Mesothelial cell of epicardium (in vitro differentiated cells): ENCODE measurements at regions not wholly inside any gene's neighbourhood (a gene's known extent, or its start where the extent isn't known, plus 50 kb on each side); places are given as distances from the start of the nearest gene placed in this dataset.

ENCODE experiments used
- DNase-seq, 2 experiments: peaks; one replicate each; pipeline ENCODE4 v3.0.0; 2021; ENCODE audit warnings: low spot score in 2 of 2; ENCODE audit not compliant: unreplicated experiment in 2 of 2
- H3K27ac Mint-ChIP-seq: 2 replicates; pipeline ENCODE4 v1.8.0; 2021; ENCODE audit warnings: mixed read lengths
- H3K27me3 Mint-ChIP-seq: 2 replicates; pipeline ENCODE4 v1.8.0; 2021; ENCODE audit warnings: low read depth, mixed read lengths
- H3K36me3 Mint-ChIP-seq: 2 replicates; pipeline ENCODE4 v1.8.0; 2021; ENCODE audit warnings: mixed read lengths
- H3K4me1 Mint-ChIP-seq: 2 replicates; pipeline ENCODE4 v1.8.0; 2021; ENCODE audit warnings: mixed read lengths
- H3K4me3 Mint-ChIP-seq: 2 replicates; pipeline ENCODE4 v1.8.0; 2021; ENCODE audit warnings: mild to moderate bottlenecking, moderate library complexity, mixed read lengths
- H3K9me3 Mint-ChIP-seq: 2 replicates; pipeline ENCODE4 v1.8.0; 2021; ENCODE audit warnings: mixed read lengths
- TF ChIP-seq, protein P1 (sequence below): fragments of 200-600 bp; sonication (generic); IDR thresholded peaks from one replicate; pipeline ENCODE4 v1.5.0; 2021; ENCODE audit warnings: antibody characterized with exemption; ENCODE audit not compliant: unreplicated experiment

DNA sequence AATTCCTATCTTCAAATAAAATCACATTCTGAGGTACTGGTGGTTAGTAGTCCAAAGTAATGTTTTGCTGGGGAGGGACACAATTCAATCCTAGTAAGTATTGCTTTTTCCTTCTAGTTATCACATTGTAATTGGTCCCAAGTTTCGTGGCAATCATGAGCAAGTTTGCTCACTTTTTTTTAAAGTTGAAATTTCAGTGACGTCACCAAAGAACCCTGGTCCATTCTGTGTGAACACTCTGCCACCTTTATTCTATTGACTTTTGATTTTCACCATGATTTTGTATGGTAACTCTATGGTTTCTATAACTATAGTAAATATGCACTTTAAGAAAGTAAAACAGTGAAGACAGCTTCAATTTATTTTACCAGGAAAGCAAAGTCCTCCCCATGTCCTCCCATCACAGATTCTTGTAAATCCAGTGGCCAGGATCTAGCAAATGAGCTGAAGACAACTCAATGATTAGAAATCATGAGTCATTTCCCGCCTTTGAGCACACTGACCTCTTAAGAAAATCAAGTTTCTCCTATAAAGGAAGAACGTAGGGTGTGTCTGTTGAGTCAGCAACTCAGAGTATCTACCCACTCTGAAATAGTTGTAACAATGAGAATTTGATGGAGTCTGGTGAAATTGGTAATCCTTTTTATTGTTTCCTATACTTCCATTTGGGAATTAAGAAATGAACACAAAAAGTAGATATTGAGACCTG is 1306.6 kb upstream of the PABPC4L start:
- Mint-ChIP-seq H3K27me3 (no peaks in the 10 kb centered on the region), H3K27ac (no peak overlapping the region), H3K4me3 (no peak overlapping the region), H3K4me1 (no peaks in the 10 kb centered on the region), H3K36me3 (no peaks in the 10 kb centered on the region), H3K9me3 (peaks cover 10% of the 10 kb centered on the region)
- TF ChIP-seq, protein P1, sequence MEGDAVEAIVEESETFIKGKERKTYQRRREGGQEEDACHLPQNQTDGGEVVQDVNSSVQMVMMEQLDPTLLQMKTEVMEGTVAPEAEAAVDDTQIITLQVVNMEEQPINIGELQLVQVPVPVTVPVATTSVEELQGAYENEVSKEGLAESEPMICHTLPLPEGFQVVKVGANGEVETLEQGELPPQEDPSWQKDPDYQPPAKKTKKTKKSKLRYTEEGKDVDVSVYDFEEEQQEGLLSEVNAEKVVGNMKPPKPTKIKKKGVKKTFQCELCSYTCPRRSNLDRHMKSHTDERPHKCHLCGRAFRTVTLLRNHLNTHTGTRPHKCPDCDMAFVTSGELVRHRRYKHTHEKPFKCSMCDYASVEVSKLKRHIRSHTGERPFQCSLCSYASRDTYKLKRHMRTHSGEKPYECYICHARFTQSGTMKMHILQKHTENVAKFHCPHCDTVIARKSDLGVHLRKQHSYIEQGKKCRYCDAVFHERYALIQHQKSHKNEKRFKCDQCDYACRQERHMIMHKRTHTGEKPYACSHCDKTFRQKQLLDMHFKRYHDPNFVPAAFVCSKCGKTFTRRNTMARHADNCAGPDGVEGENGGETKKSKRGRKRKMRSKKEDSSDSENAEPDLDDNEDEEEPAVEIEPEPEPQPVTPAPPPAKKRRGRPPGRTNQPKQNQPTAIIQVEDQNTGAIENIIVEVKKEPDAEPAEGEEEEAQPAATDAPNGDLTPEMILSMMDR, result no peak
- no peak for DNase-seq

DNA sequence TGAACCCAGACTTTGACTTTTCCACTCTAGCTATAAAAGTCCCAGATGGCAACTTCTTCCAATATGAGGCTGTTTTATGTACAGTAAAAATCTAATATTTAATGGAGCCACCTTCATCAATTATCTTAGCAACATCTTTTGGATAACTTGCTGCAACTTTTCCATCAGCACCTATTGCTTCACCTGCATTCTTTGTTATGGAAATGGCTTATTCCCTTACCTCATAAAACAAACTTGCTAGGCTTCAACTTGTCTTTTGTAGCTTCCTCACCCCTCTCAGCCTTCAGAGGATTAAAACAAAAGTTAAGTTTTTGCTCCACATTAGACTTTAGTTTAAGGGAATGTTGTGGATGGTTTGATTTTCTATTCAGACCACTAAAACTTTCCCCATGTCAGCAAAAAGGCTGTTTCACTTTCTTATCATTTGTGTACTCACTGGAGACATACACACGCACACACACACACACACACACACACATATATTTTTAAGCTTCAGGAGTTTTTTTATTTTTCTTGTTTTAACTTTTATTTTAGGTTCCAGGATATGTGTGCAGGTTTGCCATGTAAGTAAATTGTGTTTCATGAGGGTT is 1296.1 kb upstream of the PABPC4L start:
- no peak overlapping the region for H3K27ac Mint-ChIP-seq
- no peak overlapping the region for H3K4me3 Mint-ChIP-seq
- H3K4me1 Mint-ChIP-seq, result no peaks in the 10 kb centered on the region
- TF ChIP-seq, protein P1, result no peak
- peaks cover 4% of the 10 kb centered on the region for H3K9me3 Mint-ChIP-seq
- no peaks in the 10 kb centered on the region for H3K27me3 Mint-ChIP-seq
- no peaks in the 10 kb centered on the region for H3K36me3 Mint-ChIP-seq
- DNase-seq, result no peak

DNA sequence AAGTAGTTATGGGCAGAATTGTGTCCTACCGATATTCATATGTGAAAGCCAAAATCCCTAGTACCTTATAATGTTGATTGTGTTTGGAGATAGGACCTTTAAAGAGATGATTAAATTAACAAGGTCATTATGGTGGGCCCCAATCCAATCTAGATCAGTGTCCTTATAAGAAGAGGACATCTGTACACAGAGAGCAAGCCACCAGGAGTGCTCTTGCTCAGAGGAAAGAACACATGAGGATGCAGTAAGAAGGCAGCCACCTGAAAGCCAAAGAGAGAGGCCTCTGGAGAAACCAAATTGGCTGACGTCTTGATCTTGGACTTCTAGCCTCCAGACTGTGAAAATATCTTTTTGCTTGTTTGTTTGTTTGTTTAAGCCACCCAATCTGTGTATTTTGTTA is 1290.8 kb upstream of the PABPC4L start:
- DNase-seq, result no peak
- Mint-ChIP-seq H3K27me3 (no peaks in the 10 kb centered on the region), H3K4me3 (no peak overlapping the region), H3K36me3 (no peaks in the 10 kb centered on the region), H3K27ac (no peak overlapping the region), H3K9me3 (no peaks in the 10 kb centered on the region), H3K4me1 (no peaks in the 10 kb centered on the region)
- TF ChIP-seq, protein P1, result no peak

DNA sequence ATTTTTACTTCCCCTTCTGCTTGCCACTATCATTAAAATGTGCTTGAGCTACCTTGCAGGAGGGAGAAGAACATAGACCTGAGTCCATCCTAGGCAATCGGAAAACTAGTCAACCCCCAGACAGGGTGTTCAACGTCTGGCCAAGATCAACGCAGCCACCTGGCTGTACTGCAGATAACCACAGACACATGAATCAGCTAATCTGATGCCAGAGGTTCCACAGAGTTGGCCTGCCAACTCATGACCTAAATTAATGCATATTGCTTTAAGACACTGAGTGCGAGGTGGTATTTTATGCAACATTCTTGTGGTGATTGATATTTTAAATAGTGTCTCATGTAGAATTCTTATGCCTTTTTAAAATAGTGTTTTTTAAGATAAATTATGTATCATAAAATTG is 1283.8 kb upstream of the PABPC4L start:
- H3K27ac Mint-ChIP-seq, result no peak overlapping the region
- DNase-seq, result no peak
- H3K4me3 Mint-ChIP-seq, result no peak overlapping the region

DNA sequence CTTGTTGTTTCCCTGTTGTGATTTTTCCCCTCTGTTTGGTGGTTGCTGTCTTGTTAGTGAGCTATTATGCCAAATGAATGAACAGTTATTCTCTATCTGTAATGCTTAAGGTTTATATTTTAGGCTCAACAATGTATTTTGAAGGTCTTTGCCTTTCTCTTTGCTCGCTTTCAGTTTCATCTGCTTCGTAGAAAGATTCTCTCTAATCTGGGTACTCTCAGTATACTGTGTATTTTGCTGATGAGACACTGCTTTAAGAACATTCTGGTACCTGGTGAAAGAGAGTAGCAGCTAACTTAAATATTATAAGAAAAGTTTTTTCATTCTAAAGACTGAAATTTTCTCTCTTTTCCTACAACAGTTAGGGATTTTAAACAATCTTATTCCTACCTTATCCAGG is 1274.7 kb upstream of the PABPC4L start:
- H3K27me3 Mint-ChIP-seq, result no peaks in the 10 kb centered on the region
- H3K4me3 Mint-ChIP-seq, result no peak overlapping the region
- no peaks in the 10 kb centered on the region for H3K4me1 Mint-ChIP-seq
- TF ChIP-seq, protein P1, result no peak
- H3K36me3 Mint-ChIP-seq, result peaks cover 5% of the 10 kb centered on the region
- H3K27ac Mint-ChIP-seq, result no peak overlapping the region
- peaks cover 19% of the 10 kb centered on the region for H3K9me3 Mint-ChIP-seq
- no peak for DNase-seq

More for the DNA sequence above, 1283.8 kb upstream of the PABPC4L start:
- Mint-ChIP-seq H3K4me1 (no peaks in the 10 kb centered on the region), H3K9me3 (no peaks in the 10 kb centered on the region), H3K27me3 (no peaks in the 10 kb centered on the region), H3K36me3 (no peaks in the 10 kb centered on the region)
- TF ChIP-seq, protein P1, result no peak
